Cardiac muscle cell (in vitro differentiated cells and primary cell): ENCODE measurements at regions not wholly inside any gene's neighbourhood (a gene's known extent, or its start where the extent isn't known, plus 50 kb on each side); places are given as distances from the start of the nearest gene placed in this dataset.

Experiments
- DNase-seq, 2 donors: peaks; one replicate each; pipeline versions ENCODE4 v3.0.0 to v3.0.0-alpha.2; 2010 to 2017; ENCODE audit warnings: low read depth in 1 of 2, low spot score in 1 of 2
- H3K27ac ChIP-seq: fragments of 200-600 bp; sonication (generic); 2 replicates; pipeline ENCODE4 v1.5.1; 2016
- H3K27me3 ChIP-seq: fragments of 200-600 bp; sonication (generic); 2 replicates; pipeline ENCODE4 v1.6.0; 2016; ENCODE audit warnings: control low read depth
- H3K36me3 ChIP-seq: fragments of 200-600 bp; sonication (generic); 2 replicates; pipeline ENCODE4 v1.5.1; 2016; ENCODE audit warnings: control low read depth
- H3K4me1 ChIP-seq: fragments of 200-600 bp; sonication (generic); 2 replicates; pipeline ENCODE4 v1.8.1; 2017; ENCODE audit warnings: low read depth, mild to moderate bottlenecking, mixed run types
- H3K4me3 ChIP-seq: fragments of 200-600 bp; sonication (generic); 2 replicates; pipeline ENCODE4 v1.5.1; 2016; ENCODE audit warnings: mild to moderate bottlenecking
- H3K9me3 ChIP-seq: fragments of 200-600 bp; sonication (generic); 2 replicates; pipeline ENCODE4 v1.5.1; 2017; ENCODE audit warnings: low read depth, mild to moderate bottlenecking, control low read depth
- TF ChIP-seq, protein P1 (sequence below): IDR thresholded peaks from 2 replicates; pipeline ENCODE4 v1.5.1; 2012; ENCODE audit warnings: low read depth, mild to moderate bottlenecking, low read length

DNA sequence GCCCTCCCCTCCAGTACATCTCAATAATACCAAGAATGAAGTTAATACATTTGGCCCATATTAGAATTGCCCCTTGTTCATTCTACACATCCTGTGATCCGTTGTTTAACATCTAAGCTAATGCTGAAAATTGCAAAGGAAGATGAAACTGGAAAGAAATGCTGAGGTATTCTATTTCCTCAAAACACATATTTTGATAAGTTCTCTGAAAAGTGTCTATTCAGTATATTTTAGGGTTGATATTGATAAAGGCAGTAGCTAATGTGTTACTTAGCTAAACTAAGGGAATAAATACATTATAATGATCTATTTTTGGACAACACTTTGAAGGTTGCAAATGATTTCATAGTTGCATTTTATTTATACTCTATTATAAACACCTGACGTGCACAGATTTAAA is 702.6 kb upstream of the ROBO1 start:
- no peaks in the 10 kb centered on the region for H3K27me3 ChIP-seq
- no peak overlapping the region for H3K4me3 ChIP-seq
- H3K4me1 ChIP-seq: no peaks in the 10 kb centered on the region
- H3K9me3 ChIP-seq: no peaks in the 10 kb centered on the region
- TF ChIP-seq, protein P1, sequence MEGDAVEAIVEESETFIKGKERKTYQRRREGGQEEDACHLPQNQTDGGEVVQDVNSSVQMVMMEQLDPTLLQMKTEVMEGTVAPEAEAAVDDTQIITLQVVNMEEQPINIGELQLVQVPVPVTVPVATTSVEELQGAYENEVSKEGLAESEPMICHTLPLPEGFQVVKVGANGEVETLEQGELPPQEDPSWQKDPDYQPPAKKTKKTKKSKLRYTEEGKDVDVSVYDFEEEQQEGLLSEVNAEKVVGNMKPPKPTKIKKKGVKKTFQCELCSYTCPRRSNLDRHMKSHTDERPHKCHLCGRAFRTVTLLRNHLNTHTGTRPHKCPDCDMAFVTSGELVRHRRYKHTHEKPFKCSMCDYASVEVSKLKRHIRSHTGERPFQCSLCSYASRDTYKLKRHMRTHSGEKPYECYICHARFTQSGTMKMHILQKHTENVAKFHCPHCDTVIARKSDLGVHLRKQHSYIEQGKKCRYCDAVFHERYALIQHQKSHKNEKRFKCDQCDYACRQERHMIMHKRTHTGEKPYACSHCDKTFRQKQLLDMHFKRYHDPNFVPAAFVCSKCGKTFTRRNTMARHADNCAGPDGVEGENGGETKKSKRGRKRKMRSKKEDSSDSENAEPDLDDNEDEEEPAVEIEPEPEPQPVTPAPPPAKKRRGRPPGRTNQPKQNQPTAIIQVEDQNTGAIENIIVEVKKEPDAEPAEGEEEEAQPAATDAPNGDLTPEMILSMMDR: no peak
- H3K36me3 ChIP-seq: no peaks in the 10 kb centered on the region
- no peak for DNase-seq
- no peak overlapping the region for H3K27ac ChIP-seq

DNA sequence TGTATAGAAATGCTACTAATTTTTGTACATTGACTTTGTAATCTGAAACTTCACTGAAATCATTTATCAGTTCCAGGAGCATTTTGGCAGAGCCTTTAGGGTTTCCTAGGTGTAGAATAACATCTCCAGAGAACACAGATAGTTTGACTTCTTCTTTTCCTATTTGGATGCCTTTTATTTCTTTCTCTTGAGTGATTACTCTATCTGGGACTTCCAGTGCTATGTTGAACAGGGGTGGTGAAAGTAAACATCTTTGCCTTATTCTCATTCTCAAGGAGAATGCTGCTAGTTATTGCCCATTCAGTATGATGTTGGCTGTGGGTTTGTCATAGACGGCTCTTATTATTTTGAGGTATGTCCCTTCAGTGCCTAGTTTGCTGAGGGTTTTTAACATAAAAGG is 697.9 kb upstream of the ROBO1 start:
- no peaks in the 10 kb centered on the region for H3K36me3 ChIP-seq
- TF ChIP-seq, protein P1: no peak
- H3K27ac ChIP-seq: no peak overlapping the region
- no peak overlapping the region for H3K4me3 ChIP-seq
- no peaks in the 10 kb centered on the region for H3K9me3 ChIP-seq
- no peak for DNase-seq
- no peaks in the 10 kb centered on the region for H3K27me3 ChIP-seq
- H3K4me1 ChIP-seq: no peaks in the 10 kb centered on the region

DNA sequence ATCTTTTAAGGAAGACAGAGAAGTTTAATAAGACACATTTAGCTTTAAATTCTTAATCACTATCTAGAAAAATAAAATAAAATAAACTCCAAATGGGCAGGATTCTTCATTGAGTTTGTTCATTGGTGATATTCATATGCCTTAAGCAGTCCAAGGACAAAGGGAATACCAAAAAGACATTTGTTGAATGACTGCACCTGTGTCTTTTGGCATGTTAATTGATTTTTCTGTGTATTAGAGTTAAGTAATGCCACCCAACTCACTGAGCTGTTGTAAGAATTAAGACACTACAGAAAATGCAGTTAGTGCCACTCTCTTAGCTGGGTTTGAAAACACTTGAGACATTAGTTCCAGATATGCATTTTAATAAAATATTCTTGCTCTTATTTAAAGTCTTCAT is 683.6 kb upstream of the ROBO1 start:
- H3K4me3 ChIP-seq: no peak overlapping the region
- TF ChIP-seq, protein P1: no peak

DNA sequence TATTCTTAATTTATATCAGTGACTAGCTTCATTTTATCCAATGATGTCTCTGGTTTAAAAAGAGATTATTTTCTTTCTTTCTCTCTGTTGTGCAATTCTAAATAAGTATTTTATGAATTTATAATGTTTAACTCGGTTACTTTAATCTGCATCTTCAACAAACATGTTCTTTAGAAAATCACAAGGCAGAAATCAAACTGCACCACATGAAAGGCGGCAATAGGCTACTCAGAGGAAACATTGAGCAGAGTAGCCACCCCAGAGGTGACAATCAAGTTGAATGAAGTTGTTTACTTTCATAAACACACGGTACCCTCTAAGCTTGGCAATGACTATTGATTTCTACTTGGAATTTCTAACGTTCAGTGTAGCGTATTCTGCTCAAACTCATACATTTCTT is 677.8 kb upstream of the ROBO1 start:
- no peak for DNase-seq
- Histone ChIP-seq H3K4me1 (no peaks in the 10 kb centered on the region), H3K27me3 (no peaks in the 10 kb centered on the region), H3K9me3 (no peaks in the 10 kb centered on the region), H3K36me3 (no peaks in the 10 kb centered on the region), H3K4me3 (no peak overlapping the region), H3K27ac (no peak overlapping the region)
- TF ChIP-seq, protein P1: no peak

More for the DNA sequence above, 683.6 kb upstream of the ROBO1 start:
- no peaks in the 10 kb centered on the region for H3K36me3 ChIP-seq
- no peaks in the 10 kb centered on the region for H3K9me3 ChIP-seq
- H3K4me1 ChIP-seq: no peaks in the 10 kb centered on the region
- no peak overlapping the region for H3K27ac ChIP-seq
- DNase-seq: no peak
- no peaks in the 10 kb centered on the region for H3K27me3 ChIP-seq

DNA sequence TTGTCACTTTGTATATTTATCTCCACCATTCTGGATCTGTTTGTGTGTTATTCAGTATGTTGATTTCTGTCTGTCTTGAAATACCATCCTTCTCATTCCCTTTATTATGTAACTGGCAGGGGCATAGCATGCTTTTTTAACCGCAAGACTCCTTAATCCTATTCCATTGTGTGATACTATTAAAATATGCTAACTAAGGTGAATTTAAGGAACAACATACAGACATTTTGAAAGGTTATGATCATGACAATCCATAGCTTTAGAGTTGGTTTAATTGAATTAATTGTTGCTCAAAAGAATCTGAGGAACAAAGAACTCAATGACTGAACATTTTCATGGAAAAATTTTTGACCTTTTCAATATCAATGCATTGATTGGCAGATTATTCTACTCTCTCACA is 677.3 kb upstream of the ROBO1 start:
- no peaks in the 10 kb centered on the region for H3K36me3 ChIP-seq
- TF ChIP-seq, protein P1: no peak
- no peaks in the 10 kb centered on the region for H3K27me3 ChIP-seq

DNA sequence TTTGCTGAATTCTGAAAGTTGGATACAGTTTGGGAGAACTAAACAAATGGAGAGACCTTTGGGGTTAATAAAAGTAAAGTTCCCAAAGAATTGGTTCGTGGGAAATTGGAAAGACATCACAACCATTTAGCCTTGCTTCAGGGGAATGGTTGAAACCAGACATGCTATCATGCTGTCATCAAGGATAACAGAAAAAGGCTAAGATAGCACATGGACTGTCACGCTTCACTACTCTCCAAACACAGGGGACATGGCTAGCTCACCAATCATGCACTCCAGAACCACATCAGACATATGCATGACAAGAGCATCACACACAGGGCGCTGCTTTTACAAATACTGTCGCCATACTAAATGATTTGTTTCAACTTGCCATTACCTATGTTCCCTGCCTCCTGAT is 671.7 kb upstream of the ROBO1 start:
- H3K4me1 ChIP-seq: no peaks in the 10 kb centered on the region
- H3K27ac ChIP-seq: no peak overlapping the region
- no peaks in the 10 kb centered on the region for H3K9me3 ChIP-seq

More for the DNA sequence above, 677.3 kb upstream of the ROBO1 start:
- no peak overlapping the region for H3K4me3 ChIP-seq
- H3K4me1 ChIP-seq: no peaks in the 10 kb centered on the region
- DNase-seq: no peak
- H3K27ac ChIP-seq: no peak overlapping the region
- no peaks in the 10 kb centered on the region for H3K9me3 ChIP-seq

More for the DNA sequence above, 671.7 kb upstream of the ROBO1 start:
- TF ChIP-seq, protein P1: no peak
- DNase-seq: no peak
- Histone ChIP-seq H3K4me3 (no peak overlapping the region), H3K36me3 (no peaks in the 10 kb centered on the region), H3K27me3 (no peaks in the 10 kb centered on the region)
